Activated CD4-positive, alpha-beta T cell treated with anti-CD3 and anti-CD28 coated beads, Interleukin-10, Interleukin-2, amounts not matched to agents 100 ng/mL and 50 ng/mL, durations not matched to agents 16 hours and 8 hours (primary cell): ENCODE measurements at regions not wholly inside any gene's neighbourhood (a gene's known extent, or its start where the extent isn't known, plus 50 kb on each side); places are given as distances from the start of the nearest gene placed in this dataset.
"Not testable (repeated sequence)": the region's sequence is repeated elsewhere in the genome, so short reads cannot be mapped to it uniquely, and the experiment has no call there.

Experiments
- DNase-seq: peaks from one replicate; pipeline ENCODE4 v3.0.0-alpha.2; 2020

DNA sequence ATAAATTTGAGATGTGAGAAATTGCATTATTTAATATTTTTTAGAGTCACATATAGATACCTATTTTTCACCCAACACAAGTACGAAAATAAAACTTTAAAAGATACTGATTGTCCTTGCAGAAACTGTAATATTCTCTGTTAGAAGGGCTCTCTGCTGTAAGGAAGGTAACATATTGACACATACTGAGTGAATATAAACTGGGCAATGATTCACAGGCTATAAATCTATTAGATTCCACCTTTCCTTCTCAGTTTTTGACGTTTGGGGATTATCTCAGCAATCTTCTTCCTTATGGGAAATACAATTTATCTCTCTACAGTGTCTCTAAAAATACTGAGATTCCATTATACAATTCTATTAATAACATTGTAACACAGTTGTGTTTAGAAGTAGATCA, 229.1 kb upstream of the MAP2 start:
- DNase-seq, result no peak

DNA sequence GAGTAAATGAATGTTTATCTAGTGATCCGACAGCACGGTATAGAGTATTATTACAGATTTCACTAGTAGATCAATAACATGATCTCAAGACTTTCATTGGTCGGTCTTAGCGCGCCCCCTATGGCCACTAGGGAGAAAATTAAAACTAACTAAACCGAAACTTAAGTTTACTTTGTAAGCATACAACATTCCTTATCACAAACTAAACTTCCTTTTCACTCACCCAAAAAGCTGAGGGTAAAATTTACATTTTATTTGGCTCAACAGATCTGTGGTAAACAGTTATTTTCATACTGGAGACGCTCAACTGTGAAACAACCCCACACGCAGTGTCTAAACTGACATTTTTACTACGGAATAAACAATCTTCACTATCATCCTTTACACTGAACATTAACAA, 215.6 kb upstream of the MAP2 start:
- DNase-seq, result peak; percentile 27

DNA sequence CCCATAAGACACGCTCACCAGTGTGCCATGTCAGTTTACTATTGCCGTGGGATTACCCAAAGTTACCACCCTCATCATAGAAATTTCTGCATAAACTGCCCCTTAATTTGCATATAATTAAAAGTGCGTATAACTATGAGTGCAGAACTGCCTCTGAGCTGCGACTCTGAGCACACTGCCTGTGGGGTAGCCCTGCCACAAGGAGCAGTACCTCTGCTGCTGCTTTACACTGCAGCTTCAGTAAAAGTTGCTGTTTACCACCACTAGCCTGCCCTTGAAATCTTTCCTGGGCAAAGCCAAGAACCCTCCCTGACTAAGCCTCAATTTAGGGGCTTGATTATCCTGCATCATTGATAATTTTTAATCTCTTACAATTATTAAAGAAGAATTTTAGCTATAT, 213.9 kb upstream of the MAP2 start:
- DNase-seq, result no peak

DNA sequence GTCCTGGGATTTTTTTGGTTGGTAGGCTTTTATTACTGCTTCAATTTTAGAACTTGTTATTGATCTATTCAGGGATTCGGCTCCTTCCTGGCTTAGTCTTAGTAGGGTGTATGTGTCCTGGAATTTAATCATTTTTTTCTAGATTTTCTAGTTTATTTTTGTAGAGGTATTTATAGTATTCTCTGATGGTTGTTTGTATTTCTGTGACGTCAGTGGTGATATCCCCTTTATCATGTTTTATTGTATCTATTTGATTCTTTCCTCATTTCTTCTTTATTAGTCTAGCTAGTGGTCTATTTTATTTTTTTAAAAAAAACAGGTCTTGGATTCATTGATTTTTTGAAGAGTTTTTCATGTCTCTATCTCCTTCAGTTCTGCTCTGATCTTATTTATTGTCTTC, 193.3 kb upstream of the MAP2 start:
- DNase-seq, result no peak

DNA sequence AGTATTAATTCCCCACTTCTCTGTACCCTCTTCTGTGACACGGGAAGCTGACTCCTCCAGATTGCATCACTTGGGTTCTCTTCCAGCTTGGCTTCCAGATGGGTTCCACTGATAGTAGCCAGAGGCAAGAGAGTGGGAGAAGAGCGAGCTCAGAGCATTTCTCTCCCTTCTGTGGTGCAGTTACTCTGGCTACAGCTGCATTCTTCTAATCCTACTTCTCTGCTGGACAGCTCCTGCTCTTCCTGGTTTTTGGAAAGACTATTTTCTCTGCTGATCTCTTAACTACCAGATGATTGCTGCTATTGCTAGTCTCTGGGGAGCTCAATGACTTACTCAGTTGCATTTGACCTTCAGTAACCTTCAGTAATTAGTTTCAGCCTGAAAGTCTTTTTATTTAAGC, 187.5 kb upstream of the MAP2 start:
- no peak for DNase-seq

DNA sequence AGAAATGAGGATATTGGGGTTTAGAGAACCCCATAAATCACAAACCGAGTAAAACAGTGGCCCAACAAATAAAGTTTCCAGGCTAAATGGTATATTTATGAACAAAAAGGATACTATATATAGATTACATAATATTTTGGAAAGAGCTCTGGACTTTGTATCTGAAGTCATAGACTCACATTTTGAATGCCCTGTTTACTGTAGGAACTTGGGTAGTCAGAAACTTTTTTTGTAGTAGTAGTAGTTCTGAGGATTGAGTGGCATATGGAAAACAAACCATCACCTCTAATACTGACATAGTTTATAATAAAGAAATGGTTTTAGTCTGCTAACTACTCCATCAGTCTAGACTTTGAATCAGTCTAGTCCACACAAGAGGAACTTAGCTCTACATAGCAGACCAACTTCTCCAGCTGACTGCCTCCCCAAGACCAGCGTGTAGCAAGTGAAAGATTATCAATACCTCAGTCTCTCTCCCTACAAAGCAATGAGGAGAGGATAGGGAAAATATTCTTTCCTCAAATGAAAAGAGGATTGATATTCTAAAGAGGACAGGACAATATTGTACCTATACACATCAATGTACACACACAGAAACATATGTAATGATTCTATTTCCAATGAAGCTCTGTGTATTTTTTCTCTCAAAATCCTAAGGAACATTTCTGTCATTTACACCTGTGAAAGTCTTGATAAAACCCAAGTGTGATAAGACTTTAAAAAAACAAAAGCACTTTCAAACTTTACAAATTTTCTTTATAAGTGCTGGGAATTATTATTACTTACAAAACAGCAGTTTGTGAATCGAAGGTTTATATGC, 184.9 kb upstream of the MAP2 start:
- no peak for DNase-seq

DNA sequence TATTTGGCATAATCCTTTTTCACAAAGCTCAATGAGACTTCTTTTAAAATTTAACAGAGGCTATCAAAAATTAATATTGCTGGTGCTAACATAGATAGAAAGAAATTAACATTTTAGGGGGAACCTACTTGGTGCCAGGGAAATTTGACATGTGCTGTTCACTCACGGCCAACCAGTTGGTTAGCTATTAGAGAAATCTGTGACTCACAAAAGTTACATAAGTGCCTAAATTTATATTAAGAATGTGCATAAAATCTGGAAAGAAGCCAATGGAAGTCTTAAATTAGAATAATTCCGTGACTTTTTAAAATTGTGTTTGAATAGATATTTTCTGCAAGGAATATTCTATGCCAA, 184.3 kb upstream of the MAP2 start:
- DNase-seq, result no peak

DNA sequence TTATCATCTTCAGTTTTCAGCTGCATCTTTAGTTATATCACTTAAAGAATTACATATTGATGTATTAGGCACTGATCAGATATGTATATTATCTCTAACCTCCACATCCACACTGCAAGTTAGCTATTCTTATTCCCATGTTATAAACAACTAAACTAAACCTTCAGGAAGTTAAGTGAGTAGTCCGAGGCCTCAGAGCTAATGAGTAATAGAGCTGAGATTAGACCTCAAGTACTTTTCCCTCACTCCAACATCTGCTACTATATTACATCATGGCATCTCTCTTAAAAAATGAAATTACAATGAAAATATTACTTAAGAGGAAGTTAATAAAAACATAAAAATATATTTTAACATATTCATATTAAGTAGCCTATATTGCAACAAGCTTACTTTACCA, 183.6 kb upstream of the MAP2 start:
- no peak for DNase-seq

DNA sequence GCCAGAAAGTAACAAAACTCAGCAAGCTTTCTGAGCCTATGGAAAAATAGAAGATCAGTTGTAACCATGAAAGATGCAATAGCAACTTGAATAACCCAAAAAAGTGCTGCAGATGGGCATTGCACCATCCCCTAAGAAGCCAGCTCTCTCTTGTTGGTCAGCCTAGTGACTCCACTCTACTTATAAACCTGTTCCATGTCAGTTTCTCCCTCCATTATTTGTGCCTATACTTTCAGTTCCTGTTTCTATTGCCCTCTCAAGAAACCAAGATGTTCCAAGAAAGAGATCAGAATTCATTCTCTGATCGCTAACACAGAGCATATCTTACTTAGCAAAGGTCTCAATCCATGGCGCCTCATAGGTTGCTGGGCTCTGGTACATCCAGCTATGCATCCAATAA, 170.3 kb upstream of the MAP2 start:
- DNase-seq, result no peak

DNA sequence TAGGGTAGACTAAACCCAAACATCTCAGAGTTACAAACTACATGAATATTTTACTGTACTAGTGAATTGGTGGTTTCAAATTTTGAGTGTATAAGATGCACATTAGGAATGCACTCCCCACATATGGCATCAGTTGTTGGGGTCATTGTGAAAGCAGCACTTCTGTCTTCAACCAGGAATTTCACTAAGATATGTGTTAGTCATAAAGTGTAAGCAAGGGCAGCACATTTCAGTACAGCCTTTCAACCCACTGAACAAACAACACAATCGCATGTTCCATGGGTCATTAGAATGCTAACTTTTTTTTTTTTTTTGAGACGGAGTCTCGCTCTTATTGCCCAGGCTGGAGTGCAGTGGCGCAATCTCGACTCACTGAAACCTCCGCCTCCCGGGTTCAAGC, 164.1 kb upstream of the MAP2 start:
- DNase-seq, result no peak

DNA sequence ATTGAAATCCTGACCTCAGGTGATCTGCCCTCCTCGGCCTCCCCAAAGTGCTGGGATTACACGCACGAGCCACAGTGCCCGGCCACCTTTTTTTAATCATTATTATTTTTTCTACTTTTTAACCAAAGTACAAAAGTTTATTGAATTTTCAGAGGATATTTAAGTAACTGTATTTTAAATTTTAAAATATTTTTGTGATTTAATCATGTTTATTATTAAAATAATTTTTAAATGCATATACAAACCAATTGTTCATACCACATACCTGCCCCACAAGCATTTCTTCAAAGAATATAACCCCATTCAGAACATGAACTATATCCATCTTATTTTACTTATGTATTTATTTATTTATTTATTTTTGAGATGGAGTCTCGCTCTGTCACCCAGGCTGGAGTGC, 163.6 kb upstream of the MAP2 start:
- DNase-seq, result no peak

DNA sequence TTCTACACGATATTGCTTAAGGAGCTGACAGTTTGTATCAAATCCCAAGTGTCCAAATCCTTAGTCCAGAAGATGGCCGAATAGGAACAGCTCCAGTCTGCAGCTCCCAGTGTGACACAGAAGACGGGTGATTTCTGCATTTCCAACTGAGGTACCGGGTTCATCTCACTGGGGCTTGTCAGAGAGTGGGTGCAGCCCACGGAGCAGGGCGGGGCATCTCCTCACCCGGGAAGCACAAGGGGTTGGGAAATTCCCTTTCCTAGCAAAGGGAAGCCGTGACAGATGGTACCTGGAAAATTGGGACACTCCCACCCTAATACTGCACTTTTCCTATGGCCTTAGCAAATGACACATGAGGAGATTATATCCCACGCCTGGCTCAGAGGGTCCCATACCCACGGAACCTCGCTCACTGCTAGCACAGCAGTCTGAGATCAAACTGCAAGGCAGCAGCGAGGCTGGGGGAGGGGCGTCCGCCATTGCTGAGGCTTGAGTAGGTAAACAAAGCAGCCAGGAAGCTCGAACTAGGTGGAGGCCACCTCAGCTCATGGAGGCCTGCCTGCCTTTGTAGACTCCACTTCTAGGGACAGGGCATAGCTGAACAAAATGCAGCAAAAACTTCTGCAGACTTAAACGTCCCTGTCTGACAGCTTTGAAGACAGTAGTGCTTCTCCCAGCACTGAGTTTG, 162.3 kb upstream of the MAP2 start:
- DNase-seq, result not testable (repeated sequence)

DNA sequence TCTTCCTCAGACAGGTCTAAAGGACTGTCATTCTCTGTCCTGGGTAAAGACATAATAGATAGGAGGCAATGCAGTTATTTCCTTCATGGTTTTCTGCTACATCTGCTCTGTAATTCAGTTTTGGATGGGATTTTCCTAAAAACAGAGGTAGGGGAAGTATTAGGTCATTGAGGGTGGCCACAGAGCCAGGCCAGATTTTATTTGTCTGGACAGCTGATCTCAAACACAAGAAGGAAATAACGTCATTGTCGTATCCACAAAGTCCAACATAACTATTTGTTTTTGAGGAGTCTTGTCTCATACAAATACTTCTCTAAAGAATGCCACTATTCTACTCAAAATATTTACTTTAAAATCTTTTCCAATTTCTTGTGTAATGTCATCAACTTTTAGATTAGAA, 154.8 kb upstream of the MAP2 start:
- DNase-seq, result no peak

DNA sequence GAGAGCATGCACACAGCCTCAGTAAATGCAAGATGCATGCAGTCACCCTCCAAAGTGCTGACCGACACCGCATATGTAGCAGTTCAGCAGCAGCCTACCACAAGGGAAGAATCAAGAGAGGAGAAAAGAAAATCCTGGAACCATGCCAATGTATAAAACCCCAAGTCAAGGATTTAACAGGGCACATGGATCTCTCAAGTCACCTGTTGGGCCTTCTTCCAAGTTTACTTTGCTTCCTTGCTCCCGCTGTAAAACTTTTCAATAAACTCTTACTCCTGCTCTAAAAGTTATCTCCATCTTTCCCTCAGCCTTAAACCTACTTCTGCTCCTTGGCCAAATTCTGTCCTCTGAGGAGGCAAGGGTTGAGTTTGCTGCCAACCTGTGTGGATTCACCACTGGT, 147.8 kb upstream of the MAP2 start:
- no peak for DNase-seq

DNA sequence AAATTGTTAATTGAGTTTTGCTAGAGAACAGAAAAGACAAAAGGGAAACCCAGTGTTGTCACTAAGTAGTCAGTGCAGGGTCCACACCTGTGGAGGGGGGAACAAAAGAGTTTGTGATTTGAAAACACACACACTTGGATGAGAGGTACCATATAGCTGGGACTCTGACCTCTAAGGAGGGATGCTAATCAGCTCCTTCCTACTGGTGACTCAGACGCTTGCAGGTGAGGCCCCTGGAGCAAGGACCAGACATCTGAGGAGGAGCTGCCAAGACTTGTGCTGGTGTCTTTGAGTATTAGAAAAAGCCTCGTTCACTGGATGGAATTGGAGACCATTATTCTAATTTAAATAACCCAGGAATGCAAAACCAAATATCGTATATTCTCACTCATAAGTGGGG, 146.4 kb upstream of the MAP2 start:
- DNase-seq, result no peak

DNA sequence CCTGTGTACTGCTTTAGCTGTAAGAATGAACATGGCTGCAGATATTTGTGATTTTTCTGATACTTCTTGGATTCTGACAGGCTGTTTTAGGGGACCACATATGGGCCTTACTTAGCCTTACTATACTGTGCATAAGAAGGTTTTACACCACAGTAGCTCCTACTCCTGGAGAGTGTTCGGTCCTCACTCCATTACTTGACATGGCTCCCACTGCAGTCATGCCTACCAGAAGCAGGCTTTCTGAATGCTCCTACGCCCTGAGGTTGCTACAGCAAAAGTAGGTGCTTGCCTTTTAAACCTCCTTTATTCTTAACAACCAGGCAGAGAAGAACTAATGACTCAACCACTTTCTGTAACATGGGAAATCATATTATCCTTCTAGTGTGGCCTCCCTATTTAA, 125.2 kb upstream of the MAP2 start:
- no peak for DNase-seq

DNA sequence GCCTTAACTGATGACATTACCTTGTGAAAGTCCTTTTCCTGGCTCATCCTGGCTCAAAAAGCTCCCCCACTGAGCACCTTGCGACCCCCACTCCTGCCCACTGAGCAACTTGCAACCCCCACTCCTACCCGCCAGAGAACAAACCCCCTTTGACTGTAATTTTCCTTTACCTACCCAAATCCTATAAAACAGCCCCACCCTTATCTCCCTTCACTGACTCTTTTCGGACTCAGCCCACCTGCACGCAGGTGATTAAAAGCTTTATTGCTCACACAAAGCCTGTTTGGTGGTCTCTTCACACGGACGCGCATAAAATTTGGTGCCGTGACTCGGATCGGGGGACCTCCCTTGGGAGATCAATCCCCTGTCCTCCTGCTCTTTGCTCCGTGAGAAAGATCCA, 124.4 kb upstream of the MAP2 start:
- DNase-seq, result not testable (repeated sequence)

DNA sequence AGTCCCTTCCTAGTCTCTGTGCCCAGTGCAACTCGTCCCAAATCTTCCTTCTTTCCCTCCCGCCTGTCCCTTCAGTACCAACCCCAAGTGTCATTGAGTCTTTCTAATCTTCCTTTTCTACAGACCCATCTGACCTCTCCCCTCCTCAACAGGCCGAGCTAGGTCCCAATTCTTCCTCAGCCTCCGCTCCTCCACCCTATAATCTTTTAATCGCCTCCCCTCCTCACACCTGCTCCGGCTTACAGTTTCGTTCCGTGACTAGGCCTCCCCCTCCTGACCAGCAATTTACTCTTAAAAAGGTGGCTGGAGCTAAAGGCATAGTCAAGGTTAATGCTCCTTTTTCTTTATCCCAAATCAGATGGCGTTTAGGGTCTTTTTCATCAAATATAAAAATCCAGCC, 123.1 kb upstream of the MAP2 start:
- DNase-seq, result not testable (repeated sequence)

DNA sequence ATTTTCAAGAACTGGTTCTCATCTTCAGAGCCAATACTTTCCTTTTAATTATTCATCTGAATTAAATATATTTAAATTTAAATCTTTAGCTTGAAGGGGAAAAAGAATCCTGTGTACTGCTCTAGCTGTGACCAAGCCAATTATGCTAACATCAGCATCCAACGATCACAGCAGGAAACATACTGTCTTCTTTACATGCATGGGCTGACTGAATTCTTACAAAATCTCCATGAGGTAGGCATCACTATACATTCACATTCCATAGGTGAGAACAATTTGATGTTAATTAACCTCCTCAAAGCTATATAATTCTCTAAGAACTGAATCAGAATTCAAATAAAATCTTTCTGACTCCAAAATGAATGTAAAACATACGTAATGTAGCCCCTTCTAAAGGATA, 118.8 kb upstream of the MAP2 start:
- DNase-seq, result no peak

DNA sequence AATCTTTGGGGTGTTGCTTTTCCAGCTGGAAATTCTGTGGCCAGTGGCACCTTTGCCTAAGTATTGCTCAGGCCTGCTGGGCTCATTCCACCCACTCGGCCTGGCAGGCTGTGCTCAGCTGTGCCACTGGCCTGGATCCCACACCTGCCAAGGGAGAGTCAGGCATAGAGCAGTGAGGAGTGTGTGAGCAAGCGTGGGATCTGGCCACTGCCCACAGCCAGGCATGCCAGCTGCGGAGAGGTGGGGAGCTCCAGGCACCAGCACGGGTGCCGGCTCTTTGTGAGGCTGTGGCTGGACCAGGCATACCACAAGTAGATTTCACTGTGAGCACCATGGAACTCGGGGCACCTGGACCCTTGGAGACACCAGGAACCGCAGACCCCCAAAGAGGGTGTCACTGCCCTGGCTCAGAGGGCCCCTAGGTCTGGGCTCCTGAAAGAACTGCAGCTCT, 118.1 kb upstream of the MAP2 start:
- no peak for DNase-seq

DNA sequence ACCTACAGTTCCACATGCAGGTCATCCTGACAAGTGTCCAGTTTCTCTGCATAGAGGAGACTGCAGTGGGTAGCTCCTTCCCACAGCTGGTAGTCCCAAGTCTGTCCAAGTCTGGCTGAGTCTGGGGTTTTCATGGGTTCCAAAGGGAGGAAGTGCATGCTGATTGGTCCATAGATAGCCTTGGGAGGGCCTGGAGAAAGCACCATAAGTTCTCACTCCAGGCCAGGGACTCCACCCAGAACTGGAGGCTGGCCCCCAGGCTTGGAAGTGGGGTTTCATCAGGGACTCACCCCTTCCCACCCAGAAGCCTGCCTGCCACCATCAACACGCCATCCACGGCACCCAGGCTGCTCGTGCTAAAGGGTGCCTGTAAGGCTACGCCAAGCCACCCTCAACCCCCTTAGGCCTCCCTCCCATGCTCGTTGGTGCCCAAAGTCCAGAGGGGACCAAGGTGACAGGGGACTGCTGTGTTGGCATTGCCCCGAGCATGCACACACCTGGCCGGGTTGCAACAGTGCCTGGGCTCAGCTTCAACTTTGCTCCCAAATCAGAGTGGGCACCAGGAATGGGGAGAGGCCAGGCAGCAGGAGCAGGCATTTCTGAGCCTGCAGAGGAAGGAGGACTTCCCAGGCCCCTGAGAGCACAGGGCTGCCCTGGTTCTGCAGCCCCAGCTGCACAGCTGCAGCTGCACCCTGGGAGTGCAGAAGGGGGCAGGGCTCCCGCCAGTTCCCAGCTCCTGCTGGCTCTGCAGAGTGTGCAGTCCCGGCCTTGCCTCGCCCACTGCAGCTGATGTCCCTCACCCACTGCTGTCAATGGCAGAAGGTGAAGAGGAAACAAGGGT, 116.5 kb upstream of the MAP2 start:
- DNase-seq, result no peak

DNA sequence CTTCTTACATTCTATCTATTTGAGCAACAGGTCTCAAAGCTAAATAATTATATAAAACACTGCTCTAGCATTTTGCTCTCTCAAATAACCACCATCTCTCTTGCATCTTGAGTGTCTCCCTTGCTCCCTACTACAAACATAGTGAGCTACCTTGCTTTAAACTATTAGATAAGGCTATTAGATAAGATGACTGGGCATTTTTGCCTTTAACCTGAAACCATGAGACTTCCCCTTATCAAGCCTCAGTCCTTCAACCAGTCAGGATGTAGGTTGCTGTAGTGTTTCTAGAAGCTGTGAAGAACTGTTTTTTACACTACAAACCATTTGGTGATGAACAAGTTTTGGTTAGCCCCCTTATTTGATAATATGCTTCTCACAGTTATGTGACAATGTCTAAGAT, 115.4 kb upstream of the MAP2 start:
- DNase-seq, result no peak

DNA sequence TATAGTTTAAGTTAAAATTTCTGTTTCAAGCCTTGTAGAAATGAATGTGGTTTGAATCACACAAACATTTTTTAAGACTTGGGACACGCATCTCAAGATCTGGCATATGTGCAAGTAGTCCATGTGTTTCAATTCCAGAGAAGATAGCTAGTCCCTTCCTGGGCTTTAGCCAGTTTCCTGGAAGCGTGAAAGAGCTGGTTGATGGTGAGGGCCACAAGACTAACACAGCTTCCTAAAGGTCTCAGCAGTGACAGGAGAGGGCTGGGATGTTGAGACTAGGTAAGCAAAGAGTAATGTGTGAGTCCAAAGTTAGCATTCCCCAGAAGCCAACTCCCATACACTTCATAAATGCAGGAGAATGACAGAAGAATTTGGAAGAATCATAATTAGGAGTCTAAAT, 111.9 kb upstream of the MAP2 start:
- no peak for DNase-seq

DNA sequence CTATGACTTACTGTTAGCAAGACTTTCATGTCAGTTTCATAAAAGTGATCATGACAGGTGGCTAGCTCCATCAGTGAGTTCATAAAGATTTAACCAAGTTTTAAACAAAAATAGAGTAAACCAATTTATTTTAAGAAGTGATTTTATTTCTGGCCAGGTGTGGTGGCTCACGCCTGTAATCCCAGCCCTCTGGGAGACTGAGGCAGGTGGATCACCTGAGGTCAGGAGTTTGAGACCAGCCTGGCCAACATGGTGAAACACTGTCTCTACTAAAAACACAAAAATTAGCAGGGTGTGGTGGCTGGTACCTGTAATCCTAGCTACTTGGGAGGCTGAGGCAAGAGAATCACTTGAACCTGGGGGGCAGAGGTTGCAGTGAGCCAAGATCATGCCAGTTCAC, 111.4 kb upstream of the MAP2 start:
- not testable (repeated sequence) for DNase-seq
